GM12892 (cell line): ENCODE measurements at regions not wholly inside any gene's neighbourhood (a gene's known extent, or its start where the extent isn't known, plus 50 kb on each side); places are given as distances from the start of the nearest gene placed in this dataset.

Experiments used
- DNase-seq: peaks from one replicate; pipeline ENCODE4 v3.0.0; 2011; ENCODE audit not compliant: insufficient read length
- FAIRE-seq: peaks from 2 replicates; lab custom pipeline; 2011; peaks lifted over from hg19 to GRCh38; lab: Jason Lieb, UNC
- POLR2A ChIP-seq: IDR thresholded peaks from 2 replicates; pipeline ENCODE4 v1.6.1; 2011; ENCODE audit warnings: low read depth, low read length, control low read depth
- POLR2AphosphoS5 ChIP-seq: IDR thresholded peaks from 2 replicates; pipeline ENCODE4 v1.6.1; 2011; ENCODE audit warnings: low read depth, low read length, control low read depth
- TAF1 ChIP-seq: IDR thresholded peaks from 2 replicates; pipeline ENCODE4 v1.6.1; 2011; ENCODE audit warnings: low read depth, mild to moderate bottlenecking, control low read depth, low read length, borderline replicate concordance

GRCh38 chr15:96746665-96747064, 416.2 kb downstream of the NR2F2 start:
- no peak for FAIRE-seq
- TF ChIP-seq TAF1, result no peak
- TF ChIP-seq POLR2A, result no peak
- TF ChIP-seq POLR2AphosphoS5, result no peak
- no peak for DNase-seq

- no peak for DNase-seq
- no peak for FAIRE-seq
- no peak for TF ChIP-seq POLR2AphosphoS5
- no peak for TF ChIP-seq TAF1
- TF ChIP-seq POLR2A, result no peak
Measured at GRCh38 chr15:96747291-96747690, 416.8 kb downstream of the NR2F2 start.

DNA sequence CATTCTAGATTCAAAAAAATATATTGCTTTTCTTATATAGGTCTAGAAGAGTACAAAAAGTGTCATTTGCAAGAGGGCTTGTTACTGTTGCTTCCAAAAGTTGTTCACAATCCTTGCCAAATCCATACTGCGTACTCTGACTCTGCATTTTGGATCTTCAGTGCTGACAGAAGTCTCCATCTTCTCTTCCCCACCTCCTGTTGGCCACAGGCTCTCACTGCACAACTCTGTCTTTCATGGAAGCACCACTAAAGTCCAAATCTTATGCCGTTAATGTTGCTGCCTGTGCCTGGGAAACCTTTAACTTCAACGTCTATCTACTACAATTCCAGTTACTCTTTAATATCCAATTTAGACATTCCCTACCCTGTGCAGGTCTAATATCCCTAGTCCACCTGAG, 419.9 kb downstream of the NR2F2 start:
- DNase-seq, result no peak
- TF ChIP-seq POLR2A (no peak), TAF1 (no peak), POLR2AphosphoS5 (no peak)
- no peak for FAIRE-seq

DNA sequence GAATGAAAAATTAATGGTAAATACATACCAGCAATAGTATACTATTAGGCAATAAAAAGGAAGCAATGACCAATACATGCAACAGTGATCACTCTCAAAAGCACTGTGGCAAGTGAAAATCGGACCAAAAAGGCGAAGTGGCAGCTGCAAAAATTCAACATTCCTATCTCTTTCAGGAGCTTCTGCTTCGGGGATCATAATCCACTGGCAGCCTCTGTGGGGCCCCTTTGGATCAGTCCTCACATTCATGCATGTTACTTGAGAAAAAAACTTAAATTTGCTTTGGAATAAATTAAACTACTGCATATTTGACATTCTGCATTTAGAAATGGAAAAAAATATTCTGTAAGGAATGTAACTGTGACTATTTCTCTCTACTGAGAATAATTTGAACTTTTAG, 425.6 kb downstream of the NR2F2 start:
- DNase-seq (no peak), FAIRE-seq (no peak)
- no peak for TF ChIP-seq POLR2AphosphoS5
- no peak for TF ChIP-seq POLR2A
- no peak for TF ChIP-seq TAF1

DNA sequence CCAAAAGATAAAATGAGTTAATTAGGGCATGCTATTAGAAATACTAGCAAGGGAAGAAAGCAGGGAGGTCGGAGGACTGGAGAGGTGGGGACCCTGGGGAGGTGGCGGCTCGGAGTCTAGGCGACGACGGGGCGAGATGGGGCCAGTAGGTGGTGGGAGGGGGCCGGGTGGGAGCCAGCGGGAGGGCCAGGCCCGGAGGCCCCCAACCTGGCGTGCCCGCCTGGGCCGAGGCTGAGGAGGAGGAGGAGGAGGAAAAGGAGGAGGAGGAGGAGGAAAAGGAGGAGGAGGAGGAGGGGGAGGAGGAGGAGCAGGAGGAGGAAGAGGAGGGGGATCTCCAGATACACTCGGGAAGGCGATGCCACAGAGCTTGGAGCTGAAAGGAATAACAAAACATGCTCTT, 426.2 kb downstream of the NR2F2 start:
- TF ChIP-seq POLR2A (no peak), POLR2AphosphoS5 (no peak), TAF1 (no peak)
- FAIRE-seq, result no peak
- no peak for DNase-seq

DNA sequence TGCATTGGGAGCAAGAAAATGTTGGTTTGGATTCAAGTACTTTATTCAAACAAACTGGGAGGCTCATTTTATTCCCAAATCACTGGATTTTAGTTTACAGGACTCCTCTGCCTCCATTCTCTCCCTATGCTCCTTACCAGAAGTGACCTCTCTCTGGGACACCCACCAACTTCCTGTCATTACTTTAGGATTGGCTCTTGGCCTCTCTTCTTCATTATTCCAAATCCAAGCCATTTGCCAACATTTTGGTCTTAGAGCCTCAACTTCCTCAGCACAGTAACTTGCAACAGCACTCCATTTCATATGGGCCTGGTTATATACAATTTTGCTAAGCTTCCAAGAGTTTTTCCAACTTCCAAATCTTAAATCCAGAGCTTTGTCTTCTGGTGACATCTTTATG, 432.1 kb downstream of the NR2F2 start:
- no peak for FAIRE-seq
- TF ChIP-seq POLR2AphosphoS5 (no peak), POLR2A (no peak), TAF1 (no peak)
- no peak for DNase-seq

GRCh38 chr15:96764501-96764900, 434.0 kb downstream of the NR2F2 start:
- no peak for DNase-seq
- TF ChIP-seq POLR2A (no peak), POLR2AphosphoS5 (no peak), TAF1 (no peak)
- no peak for FAIRE-seq

- no peak for TF ChIP-seq TAF1
- TF ChIP-seq POLR2AphosphoS5, result no peak
- no peak for TF ChIP-seq POLR2A
- DNase-seq (no peak), FAIRE-seq (no peak)
Measured at GRCh38 chr15:96764946-96765345, 434.4 kb downstream of the NR2F2 start.

DNA sequence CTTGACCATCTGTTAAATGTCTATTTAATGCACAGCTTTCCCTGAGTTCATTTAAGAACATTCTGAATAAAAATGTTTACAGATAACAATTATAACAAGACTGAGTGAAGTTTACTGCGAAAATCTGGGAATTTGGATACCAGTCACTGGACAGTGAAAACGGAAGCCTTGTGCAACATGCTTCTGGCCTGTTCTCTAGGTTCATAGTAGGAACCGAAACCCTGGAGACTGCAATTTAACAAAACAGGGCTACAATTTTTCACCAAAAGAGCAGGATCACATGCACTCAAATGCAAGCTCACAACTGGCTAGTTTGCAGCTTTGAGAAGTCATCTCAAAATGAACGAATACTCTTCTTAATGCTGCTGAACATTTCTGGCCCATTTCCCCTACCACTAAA, 435.9 kb downstream of the NR2F2 start:
- no peak for DNase-seq
- FAIRE-seq, result no peak
- no peak for TF ChIP-seq TAF1
- no peak for TF ChIP-seq POLR2AphosphoS5
- no peak for TF ChIP-seq POLR2A

DNA sequence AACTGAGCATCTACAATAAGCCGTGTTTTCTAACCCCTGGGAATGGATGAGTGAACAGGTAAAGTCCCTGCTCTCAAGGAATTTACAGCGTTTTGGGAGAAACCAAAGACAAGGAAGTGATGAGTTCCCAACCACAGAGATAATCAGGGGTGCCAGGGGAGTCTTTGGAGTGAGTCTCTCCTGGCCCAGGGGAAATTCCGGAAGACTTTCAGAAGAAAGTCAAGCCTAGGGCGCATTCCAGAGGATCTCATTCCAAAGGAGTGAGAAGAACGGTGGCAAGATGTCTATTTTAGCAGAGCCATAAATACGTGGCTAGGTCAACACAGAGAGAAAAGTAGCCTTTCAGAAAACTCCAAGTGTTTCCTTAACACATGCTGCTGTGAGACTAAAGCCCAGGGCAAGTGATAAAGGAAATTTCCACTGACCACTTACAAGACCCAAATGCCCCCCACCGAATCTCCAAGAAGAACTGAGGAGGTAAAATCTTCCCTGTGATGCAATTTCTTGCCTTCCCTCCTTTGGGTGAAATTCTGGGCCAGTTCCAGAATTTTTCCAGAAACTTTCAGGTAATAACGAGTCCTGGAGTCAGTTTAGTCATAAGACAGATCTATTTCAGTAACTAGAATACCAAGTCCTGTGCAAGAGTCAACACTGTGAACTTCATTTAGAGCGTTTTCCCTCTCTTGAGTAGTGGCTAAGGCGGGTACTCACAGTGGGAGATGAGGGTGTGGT, 437.4 kb downstream of the NR2F2 start:
- DNase-seq (no peak), FAIRE-seq (no peak)
- no peak for TF ChIP-seq POLR2A
- no peak for TF ChIP-seq TAF1
- no peak for TF ChIP-seq POLR2AphosphoS5

- FAIRE-seq, result no peak
Measured at GRCh38 chr15:96768435-96768789, 437.9 kb downstream of the NR2F2 start.

GRCh38 chr15:96771035-96771434, 440.5 kb downstream of the NR2F2 start:
- no peak for DNase-seq
- no peak for FAIRE-seq
- TF ChIP-seq TAF1 (no peak), POLR2A (no peak), POLR2AphosphoS5 (no peak)

More at GRCh38 chr15:96768435-96768789, 437.9 kb downstream of the NR2F2 start:
- DNase-seq, result no peak
- TF ChIP-seq POLR2AphosphoS5, result no peak
- TF ChIP-seq POLR2A, result no peak
- TF ChIP-seq TAF1, result no peak
